ENCODE measurements at regions not wholly inside any gene's neighbourhood (a gene's known extent, or its start where the extent isn't known, plus 50 kb on each side); places are given as distances from the start of the nearest gene placed in this dataset.
"Not testable (repeated sequence)": the region's sequence is repeated elsewhere in the genome, so short reads cannot be mapped to it uniquely, and the experiment has no call there.

GRCh38 chr9:74095925-74096324, 401.2 kb upstream of the RORB start:
- TF ChIP-seq CTCF (IDR thresholded peaks at IDR 0.05; ENCODE audit: insufficient read depth, low read depth, low read length, missing control alignments), result no peak
- DNase-seq (ENCODE audit: low read depth), result no peak
- no peak overlapping the region for H3K4me3 ChIP-seq (ENCODE audit: low read depth, low read length)

GRCh38 chr9:74096420-74096819, 400.7 kb upstream of the RORB start:
- DNase-seq (ENCODE audit: low read depth), result no peak
- no peak overlapping the region for H3K4me3 ChIP-seq (ENCODE audit: low read depth, low read length)
- no peak for TF ChIP-seq CTCF (IDR thresholded peaks at IDR 0.05; ENCODE audit: insufficient read depth, low read depth, low read length, missing control alignments)

GRCh38 chr9:74100042-74100441, 397.1 kb upstream of the RORB start:
- DNase-seq (ENCODE audit: low read depth), result no peak
- no peak overlapping the region for H3K4me3 ChIP-seq (ENCODE audit: low read depth, low read length)
- TF ChIP-seq CTCF (IDR thresholded peaks at IDR 0.05; ENCODE audit: insufficient read depth, low read depth, low read length, missing control alignments), result no peak

GRCh38 chr9:74102148-74102547, 395.0 kb upstream of the RORB start:
- not testable (repeated sequence) for H3K4me3 ChIP-seq (ENCODE audit: low read depth, low read length); DNase-seq (ENCODE audit: low read depth)

GRCh38 chr9:74102702-74103101, 394.4 kb upstream of the RORB start:
- TF ChIP-seq CTCF (IDR thresholded peaks at IDR 0.05; ENCODE audit: insufficient read depth, low read depth, low read length, missing control alignments), result no peak
- no peak for DNase-seq (ENCODE audit: low read depth)
- no peak overlapping the region for H3K4me3 ChIP-seq (ENCODE audit: low read depth, low read length)

GRCh38 chr9:74107692-74108091, 389.4 kb upstream of the RORB start:
- no peak overlapping the region for H3K4me3 ChIP-seq (ENCODE audit: low read depth, low read length)
- DNase-seq (ENCODE audit: low read depth), result no peak
- no peak for TF ChIP-seq CTCF (IDR thresholded peaks at IDR 0.05; ENCODE audit: insufficient read depth, low read depth, low read length, missing control alignments)

GRCh38 chr9:74115976-74116375, 381.2 kb upstream of the RORB start:
- no peak for DNase-seq (ENCODE audit: low read depth)
- H3K4me3 ChIP-seq (ENCODE audit: low read depth, low read length), result no peak overlapping the region
- TF ChIP-seq CTCF (IDR thresholded peaks at IDR 0.05; ENCODE audit: insufficient read depth, low read depth, low read length, missing control alignments), result no peak

GRCh38 chr9:74117151-74117550, 380.0 kb upstream of the RORB start:
- no peak overlapping the region for H3K4me3 ChIP-seq (ENCODE audit: low read depth, low read length)
- DNase-seq (ENCODE audit: low read depth), result no peak
- TF ChIP-seq CTCF (IDR thresholded peaks at IDR 0.05; ENCODE audit: insufficient read depth, low read depth, low read length, missing control alignments), result no peak
